ENCODE measurements at regions not wholly inside any gene's neighbourhood (a gene's known extent, or its start where the extent isn't known, plus 50 kb on each side); places are given as distances from the start of the nearest gene placed in this dataset.
A peak's percentile ranks its signal among the peaks of the same experiment; 100 is the strongest.
"Not testable (repeated sequence)": the region's sequence is repeated elsewhere in the genome, so short reads cannot be mapped to it uniquely, and the experiment has no call there.

DNA sequence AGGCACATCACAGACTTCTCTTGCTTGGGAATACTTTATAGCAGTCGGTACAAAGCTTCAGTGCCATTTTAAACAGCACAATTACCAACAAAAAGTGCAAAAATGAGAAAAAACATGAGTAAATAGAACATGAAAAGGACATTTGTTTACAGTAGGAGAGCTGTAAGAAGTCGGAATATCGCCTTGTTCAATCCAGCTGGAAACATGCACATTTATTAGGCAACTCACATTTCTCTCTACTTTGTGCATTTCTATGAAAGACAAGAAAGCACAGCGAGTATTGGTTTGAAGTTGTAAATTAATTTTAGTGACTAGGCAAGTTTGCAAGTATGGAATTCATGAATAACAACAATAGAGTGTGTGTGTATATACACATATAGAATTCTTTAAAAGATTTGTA lies 484.7 kb downstream of the DACH1 start:
- DNase-seq, result no peak

DNA sequence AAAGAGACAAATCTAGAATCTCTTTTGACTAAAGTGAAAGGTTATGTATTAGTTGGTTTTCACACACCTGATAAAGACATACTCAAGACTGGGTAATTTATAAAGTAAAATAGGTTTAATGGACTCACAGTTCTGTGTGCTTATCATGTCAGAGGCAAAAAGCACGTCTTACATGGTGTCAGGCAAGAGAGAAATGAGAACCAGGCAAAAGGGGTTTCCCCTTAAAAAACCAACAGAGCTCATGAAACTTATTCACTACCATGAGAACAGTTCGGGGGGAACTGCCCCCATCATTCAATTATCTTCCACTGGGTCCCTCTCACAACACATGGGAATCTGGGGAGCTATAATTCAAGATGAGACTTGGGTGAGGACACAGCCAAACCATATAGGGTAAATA lies 486.8 kb downstream of the DACH1 start:
- no peak for DNase-seq

DNA sequence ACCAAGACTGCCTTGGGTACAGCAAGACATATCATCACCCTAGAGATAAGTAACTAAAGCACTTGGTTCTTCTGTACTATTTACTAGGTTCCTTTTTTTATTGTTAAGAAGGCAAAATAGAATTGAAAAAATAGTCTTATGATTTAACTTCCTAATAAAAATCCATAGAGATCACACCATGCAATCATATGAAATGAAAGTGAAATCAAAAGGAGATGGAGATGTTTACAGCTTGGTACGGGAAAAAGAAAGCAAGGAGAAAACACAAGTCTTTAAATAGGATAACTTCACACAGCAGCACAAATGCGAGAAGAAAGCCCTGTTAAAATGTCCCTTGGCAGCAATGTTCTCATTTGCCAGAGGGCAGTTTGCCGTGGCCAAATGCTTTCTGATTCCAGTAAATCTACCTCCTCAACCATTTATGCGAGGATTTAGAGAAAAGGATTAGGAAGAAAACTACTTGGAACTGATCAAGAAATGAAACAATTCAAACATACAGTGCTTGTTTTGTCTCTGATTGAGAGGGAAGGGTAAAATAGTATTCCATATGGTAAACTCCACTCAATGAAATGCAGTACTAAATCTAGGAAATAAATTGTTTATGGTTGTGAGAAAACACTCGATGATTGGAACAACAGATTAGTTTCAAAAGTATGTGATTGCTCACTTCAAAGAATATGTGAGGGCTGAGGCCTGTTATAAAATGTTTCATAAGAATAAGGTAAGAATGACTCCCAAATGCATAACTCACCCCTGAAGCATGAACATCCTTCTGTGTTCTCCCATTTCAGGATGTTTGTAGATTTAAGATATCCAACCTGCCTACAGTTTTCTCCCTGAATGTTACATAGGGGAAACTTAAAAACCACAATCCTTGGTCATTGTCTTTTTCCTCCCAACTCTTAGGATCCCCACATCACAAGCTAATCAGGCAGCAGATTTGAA lies 487.8 kb downstream of the DACH1 start:
- DNase-seq, result no peak

DNA sequence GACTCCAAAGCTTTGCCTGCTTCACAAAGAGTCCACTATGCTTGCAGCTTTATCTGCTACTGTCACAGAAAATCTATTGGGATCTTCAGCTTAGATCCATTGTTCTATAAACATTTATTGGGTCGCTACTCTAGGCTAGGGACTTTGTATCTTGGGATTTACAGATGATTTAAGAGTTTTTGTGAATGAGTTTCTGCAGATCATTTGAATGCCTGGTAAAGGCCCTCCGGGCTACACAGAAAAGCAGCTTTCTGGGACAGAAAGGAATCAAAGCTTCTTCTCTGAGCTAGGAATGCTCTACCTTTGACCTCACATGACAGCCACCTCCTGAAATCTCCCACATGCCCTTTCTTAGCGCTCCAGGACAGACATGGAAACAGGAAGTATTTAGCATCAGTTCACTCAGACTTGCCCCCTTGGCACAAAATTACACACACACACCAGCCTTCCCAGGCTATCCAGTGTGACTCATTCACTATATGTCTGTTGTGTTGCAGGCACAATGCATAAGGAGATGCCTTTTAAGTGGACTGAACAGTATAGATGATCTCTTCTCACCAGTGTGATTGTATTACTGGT lies 492.4 kb downstream of the DACH1 start:
- no peak for DNase-seq

DNA sequence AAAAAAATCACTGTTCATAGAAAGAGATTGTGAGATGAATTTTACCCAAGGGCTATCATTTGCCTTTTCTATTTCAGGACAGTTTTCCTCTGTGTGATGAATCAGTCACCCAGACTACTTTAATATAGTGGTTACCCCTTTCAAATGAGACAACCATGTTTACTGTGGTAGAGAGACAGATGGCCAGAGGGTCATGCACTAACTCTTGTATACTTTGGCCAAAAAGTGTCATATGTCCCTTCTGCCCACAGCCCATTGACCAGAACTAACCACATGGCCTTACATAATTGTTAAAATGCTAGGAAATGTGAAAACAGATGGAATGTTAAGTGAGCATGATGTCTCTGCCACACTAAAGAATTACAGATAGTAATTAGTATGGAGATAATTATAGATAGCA lies 498.7 kb downstream of the DACH1 start:
- DNase-seq, result no peak

DNA sequence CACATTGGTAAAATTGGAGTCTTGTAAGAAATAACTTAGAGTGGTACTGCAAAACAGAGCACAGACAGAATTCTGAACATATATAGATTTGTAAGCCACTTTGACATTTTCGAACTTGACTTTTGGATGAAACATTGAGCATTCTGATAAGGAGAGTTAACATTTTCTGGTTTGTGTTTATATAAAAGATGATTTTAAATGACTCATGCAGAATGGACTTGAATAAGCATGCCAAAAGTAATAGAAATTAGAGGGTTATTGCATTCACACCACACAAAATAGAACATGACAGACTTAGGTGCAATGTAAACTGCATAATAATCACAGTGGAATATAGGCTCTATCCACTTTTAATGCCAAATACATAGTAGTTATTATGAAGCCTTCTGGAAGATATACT lies 507.0 kb downstream of the DACH1 start:
- no peak for DNase-seq

DNA sequence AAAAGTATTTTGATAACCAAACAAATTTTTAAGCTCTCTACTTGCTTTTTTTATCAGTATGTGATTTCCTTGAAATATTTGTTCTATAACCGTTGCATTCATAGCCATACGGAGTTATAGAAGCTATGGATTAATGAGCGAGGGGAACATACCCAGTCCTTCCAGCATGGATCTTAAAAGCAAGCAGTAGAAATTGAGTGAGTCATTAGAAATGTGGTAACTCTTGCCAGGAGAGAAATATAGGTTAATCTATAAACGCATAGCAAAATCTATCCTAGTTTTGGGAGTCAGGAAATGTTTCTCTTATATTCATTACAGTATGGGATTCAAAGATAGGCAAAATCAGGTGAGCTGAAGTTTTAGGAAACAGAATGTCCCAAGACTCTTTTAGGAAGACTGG lies 507.4 kb downstream of the DACH1 start:
- no peak for DNase-seq

DNA sequence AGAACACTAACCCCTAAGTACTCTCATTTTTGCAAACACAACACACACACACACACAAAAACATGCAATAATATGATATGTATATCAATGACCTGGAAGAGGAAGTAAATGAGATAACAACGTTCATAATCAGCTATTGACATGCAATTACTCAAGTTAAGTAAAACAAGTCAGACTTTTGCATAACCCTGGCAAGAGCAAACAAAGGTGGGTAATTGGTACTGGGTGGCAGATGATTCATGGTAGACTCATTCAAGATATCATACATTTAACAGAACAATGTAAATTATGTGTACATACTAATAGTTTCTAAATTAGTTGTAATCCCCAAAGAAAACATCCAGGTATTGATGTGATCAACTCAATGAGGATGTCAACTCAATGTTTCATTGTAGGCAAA lies 508.8 kb downstream of the DACH1 start:
- no peak for DNase-seq

DNA sequence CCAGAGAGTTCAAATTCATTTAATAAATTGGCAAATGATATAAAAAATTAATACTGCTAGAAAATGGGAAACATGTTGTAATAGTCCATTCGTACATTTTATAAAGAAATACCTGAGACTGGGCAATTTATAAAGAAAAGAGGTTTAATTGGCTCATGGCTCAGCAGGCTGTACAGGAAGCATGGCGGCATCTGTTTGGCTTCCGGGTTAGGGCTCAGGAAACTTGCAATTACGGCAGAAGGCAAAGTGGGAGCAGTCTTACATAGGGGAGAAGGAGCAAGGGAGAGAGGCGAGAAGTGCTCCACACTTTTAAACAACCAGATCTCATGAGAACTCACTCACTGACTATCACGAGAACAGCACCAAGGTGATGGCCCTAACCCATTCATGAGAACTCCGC lies 512.0 kb downstream of the DACH1 start:
- no peak for DNase-seq

DNA sequence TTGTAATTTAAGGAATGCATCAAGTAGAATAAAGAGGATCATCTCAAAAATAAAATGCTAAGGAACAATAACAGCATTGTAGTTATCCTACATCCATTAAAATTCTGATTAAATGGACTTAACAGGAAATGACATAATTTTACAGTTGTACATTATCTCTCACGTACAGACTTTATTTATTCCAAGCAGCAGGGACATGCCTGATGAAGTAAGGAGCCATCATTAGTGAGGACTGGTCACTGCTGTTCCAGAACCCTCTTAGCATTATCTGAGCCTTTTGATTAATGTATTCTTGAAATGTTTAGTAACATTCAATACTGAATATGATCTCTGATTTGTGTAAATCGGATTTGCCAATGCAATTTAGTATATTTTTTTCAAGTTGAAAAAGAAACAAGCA lies 516.1 kb downstream of the DACH1 start:
- no peak for DNase-seq

DNA sequence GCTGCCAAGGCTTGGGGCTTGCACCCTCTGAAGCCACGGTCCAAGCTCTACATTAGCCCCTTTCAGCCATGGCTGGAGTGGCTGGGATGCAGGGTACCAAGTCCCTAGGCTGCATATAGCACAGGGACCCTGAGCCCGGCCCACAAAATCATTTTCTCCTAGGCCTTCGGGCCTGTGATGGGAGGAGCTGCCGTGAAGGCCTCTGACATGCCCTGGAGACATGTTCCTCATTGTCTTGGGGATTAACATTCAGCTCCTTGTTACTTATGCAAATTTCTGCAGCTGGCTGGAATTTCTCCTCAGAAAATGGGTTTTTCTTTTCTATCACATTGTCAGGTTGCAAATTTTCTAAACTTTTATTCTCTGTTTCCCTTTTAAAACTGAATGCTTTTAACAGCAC lies 521.1 kb downstream of the DACH1 start:
- not testable (repeated sequence) for DNase-seq

DNA sequence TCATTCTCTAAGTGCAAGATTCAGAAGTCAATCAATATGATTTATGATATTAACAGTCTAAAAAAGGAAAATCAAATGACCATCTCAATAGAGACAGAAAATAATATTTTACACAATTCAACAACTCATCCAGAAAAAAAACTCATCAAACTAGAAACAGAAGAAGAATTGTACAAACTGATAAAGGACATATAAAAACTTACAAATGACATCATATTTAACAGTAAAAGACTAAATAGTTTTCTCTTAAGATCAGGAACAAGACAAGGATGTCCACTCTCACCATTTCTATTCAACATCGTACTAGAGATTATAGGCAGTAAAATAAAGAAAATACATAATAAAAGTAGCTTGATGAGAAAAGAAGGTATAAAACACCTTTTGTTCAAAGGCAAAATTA lies 527.3 kb downstream of the DACH1 start:
- DNase-seq, result no peak

DNA sequence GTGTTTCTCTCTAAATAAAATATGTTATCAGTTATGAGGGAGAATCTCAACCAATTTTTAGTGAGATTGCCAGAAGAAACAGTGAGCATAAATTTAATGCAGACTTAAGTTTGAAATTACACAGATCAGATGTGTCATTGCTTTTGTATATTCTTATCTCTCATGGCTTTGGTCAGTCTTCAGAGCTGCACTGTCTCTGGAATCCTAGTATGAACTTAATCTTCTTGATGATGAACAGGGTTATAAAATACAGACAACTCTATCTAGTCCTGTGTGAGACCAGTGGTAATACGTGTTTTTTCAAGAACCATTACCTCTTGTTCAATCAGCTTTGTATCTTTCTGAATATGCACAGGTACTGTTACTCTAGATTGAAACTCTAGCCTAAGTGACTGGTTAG lies 528.0 kb downstream of the DACH1 start:
- no peak for DNase-seq

DNA sequence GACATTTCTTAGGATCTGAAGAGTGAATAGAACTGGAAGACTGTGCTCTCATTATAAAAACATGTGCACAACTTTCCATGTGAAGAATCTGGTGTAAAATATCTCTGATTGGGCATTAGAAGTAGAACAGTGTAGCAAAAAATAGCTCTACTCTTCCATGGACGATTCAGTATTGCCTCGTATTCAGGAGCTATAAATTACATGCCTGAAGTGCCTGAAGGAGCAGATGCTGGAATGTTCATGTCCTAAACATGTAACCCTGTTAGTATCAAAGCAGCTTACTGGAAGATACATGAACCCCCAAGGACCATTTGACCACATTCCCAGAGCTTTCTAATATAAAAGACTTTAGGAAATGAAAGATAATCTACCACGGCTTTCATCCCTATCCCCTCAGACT lies 528.9 kb downstream of the DACH1 start:
- DNase-seq, result no peak

DNA sequence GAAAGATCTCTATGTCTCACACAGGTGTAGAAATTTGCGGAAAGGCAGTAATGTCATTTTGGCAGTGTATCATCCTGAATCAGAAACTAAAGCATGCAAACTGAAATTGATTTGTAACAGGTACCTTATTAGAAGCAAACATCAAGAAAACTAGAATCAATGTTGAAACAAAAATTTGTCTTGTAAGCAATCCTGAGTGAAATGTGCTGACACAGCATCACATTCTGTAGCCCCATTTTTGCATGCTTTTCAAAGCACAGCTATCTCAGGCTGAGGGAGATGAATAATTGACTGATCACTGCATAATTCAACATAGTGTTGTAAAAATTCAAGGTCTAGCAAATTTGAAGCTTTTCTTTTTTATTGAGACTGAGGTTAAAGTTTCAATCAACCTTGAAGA lies 539.7 kb downstream of the DACH1 start:
- no peak for DNase-seq

DNA sequence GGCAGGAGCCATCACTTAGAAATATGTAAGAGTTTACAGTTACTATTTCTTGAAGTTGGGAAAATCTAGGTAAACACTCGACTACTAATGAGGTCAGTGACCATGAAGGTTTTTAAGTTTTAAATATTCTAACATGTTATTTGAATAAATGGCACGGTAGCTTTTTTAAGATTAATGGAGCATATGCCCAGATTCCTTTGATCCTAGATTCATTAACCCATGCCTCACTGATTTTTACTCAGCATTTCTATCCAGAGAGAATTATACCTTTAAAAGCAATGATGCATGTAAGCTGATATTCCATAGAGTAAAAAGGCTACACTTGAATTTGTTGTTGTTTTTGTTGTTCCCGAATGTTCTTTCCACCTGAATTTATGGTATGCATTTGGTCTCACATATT lies 541.4 kb downstream of the DACH1 start:
- no peak for DNase-seq

DNA sequence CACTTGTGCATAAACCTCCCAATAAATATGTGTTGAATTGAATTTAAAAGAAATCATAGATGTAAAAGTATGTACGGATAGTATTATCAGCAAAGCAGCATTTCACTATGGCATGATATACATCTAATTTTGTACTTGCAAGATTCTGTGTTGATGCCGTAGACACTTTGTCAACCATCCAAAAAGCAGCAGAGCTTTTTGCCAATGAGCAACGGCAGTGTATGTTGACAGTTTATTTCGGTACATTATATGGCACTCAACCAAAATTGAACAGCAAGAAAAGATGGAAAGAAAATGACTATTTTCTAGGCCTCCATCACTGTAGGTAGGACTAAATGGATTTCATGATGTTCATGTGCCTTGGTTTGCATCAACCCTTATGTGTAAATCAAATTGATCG lies 543.7 kb downstream of the DACH1 start:
- DNase-seq, result no peak

DNA sequence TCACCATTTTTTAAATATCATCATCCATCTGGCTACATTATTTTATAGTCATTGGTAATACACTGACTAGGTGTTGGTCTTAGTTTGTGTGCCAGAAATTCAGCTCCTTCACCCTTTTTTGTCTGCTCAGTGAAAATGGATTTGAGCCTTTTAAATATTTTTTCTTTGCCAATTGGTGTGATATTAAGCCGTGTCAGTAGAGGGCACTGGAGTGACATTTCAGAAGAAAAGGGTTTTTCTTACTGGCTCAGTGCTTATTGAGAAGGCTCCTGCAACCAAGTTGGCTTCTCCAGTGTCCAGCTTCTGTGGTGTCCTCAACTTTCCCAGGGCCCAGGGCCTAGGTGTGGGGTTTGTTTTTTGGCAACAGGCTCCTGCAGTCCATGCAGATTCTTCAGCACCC lies 546.6 kb downstream of the DACH1 start:
- peak; percentile 48 to 55 for DNase-seq

DNA sequence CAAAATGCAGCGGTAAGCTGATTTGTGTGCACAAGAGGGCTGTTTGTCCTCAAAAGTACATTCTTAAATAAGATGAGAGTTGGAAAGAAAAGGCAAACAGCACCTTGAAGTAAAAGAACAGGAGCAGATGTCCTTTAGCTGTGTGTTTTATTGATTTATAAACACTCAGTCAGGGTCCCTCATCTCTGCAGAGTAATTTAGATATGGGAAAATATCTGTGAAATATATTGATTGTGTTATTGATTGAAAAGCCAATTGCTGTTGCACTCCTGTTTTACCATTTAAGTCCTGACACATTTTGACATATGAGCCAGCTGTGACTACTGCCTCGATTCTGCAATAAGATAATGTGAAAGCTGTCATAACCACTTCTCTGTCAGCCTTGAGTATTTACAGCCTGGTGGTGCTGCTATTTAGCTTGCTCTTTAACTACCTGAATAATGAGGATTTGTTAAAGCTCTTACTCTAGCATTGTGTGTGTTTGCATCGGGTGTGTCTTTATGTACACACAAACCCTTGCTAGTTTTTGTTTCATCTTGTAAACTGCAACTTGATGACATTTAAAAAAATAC lies 550.1 kb downstream of the DACH1 start:
- DNase-seq, result no peak

DNA sequence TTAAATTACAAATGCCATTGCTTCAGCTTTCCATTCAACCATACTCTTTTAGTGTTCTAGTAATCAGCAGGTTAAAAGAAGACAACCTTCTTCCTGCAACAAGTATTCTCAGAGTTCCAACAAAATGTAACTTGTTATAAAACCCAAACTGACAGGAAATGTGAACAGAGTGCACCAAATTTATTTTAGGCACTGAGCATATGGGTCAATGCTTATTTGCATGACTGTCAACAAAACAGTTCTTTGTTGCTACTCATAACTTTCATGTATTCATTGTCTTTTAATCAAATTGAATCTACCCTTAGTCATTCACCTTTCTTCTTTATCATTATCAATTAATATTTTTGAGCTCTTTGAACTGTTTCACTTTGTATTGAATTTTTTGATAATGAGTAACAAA lies 554.1 kb downstream of the DACH1 start:
- no peak for DNase-seq

DNA sequence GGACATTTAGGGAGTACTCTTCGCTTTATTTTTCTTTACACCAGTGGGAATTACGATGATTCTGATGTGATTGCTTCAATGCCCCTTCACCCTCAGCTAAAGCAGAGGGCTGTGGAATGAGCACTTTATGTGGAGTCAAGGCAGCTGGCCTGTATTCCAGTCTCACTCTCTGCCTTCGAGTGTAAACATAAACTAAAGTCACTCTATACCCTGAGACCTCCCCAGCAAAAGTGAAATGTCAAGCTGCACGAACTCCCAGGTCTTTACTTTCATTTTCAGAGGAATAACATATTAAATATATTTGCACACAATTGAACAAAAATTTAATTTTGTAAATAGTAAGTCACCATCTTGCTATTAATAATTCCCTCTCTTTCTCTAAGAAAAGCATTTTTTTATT lies 557.1 kb downstream of the DACH1 start:
- DNase-seq, result no peak

DNA sequence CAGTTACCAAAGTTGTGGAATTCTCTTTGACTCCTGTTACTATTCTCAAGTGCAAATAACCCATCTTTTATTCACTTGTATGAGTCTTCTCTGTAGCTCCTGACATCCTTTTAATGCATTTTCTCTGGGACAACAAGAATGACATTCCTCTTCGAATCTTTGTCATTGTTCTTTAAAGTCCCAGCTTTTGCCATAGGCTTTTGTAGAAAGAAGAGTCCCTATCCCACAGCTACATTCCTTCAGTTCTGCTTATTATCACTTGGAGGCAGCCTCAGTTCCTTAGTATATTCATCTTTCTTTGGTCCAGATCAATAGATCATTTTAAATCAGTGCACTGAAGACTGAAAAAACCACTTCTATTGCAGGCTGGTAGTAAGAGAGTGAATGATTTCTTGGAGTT lies 560.2 kb downstream of the DACH1 start:
- no peak for DNase-seq

DNA sequence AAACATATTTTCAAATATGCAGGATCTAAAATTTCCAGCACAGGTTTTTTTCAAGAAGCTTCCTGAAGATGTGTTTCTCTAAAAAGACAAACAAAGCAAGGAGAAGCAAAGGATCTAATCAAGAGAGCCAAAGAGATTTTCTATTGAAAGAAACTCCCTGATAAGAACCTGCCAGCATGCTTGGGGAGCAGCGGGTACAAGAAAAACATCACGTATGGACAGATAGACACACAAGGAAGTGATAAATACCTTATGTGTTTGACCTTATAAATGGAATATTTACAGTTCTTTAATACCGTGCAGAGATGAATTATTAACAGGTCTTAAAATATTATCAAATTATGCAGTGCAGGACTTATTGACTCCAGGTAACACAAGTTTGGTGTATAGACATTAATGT lies 562.1 kb downstream of the DACH1 start:
- DNase-seq, result no peak

DNA sequence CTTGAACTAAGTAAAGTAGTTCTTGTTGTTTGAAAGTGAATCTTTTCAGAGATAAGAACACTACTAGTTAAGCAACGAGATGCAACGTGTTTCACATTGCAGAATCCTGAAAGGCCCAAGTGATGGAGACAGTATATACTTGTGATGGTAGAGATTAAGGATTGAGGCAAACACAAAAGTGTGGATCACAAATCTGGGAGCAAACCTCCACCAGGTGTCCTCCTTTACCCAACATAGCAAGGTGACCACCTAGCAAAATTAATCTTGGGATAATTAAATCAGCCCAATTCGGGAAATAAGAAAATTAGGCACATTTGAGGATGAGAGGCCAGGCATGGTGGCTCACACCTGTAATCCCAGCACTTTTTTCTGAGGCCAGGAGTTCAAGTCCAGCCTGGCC lies 563.9 kb downstream of the DACH1 start:
- DNase-seq, result no peak

DNA sequence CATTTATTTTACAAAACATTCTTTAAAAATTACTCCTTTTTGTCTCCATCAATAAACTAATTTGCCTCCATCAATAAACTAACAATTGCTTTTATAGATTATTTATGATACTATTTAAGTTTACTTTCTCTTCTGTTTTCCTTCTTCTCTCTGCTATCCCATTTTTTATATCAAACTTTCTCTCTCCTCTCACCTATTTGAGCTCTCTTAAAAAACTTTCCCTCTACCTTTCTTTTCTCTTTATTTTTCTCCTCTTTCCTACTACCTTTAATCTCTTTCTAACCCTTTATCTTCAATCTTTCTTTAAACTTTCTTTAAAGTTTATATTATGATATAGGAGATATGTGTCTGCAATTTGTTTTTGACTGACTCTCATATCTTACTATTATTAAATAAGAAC lies 566.4 kb downstream of the DACH1 start:
- DNase-seq, result no peak

Data from AML-193 (cell line).